ENCODE measurements at regions not wholly inside any gene's neighbourhood (a gene's known extent, or its start where the extent isn't known, plus 50 kb on each side); places are given as distances from the start of the nearest gene placed in this dataset.
"Not testable (repeated sequence)": the region's sequence is repeated elsewhere in the genome, so short reads cannot be mapped to it uniquely, and the experiment has no call there.

DNA sequence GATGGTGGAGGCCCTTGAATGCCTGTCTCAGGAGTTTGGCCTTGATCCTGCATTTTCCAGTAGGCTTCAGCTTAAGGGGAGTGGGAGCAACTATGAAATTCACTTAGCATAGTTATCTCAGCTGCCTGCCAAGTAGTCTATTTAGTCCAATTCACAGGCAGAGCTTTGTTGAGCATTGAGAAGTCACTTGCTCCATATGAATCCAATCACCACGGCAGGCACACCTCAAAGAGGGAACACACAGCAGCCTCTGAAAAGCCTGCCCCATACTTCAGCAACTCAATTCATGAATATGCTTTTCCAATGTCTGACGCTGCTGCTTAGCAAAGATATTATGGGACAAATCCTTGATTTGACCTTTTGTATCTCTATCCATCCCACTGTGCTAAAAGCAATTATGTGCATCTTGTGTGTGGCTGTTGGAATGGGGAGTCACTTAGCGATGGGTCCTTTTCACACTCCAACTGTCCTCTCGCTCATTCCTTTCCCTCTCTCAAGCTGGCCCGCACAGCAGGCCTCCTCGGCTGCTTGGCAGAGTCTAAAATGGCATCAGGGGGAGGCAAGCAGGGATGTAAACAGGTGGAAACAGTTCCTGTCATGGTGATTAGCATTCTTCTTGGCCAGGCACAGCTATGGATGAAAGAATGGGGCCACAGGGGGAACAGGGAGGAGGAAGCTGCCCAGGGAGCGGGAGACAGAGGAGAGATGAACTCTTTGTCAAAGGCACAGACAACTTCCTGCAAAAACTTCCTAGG lies 56.0 kb upstream of the LRPPRC start:
- DNase-seq (ENCODE audit: low read depth), result no peak

DNA sequence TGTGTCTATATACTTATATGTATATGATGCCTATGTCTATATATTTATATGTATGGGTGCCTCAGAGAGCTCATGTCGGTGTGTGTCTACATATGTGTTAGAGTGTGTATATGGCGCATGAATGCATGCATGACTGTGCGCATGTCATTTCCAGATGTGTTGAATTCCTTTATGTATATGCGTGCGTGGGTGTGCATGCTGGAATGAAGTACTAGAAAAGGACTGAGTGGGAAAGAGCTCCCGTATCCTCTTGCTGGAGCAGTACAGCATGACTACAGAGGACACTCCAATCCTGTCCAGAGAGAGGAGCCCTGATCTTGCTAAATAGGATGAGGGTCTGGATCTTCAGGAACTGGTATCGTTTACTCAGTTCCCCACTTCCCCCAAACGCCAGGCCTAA lies 56.8 kb upstream of the LRPPRC start:
- DNase-seq (ENCODE audit: low read depth), result no peak

DNA sequence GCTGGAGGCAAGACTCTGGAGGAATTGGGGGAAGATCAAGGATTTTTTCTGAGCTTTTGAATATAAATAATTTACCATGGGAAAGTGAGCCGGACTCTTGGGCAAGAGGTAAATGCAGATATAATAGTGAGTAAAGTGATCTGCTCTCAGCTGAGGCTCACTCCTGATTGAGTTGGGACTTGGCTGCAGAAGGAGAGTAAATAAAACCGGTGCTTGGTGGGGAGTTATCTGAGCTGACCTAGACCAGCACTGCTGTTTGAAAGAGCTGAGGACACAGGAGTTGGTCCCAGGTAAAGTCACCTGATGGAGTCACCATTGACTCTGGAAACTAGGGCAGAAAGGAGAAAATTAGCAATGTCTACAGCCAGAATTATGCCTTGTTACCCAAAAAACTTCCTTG lies 57.3 kb upstream of the LRPPRC start:
- DNase-seq (ENCODE audit: low read depth), result no peak

DNA sequence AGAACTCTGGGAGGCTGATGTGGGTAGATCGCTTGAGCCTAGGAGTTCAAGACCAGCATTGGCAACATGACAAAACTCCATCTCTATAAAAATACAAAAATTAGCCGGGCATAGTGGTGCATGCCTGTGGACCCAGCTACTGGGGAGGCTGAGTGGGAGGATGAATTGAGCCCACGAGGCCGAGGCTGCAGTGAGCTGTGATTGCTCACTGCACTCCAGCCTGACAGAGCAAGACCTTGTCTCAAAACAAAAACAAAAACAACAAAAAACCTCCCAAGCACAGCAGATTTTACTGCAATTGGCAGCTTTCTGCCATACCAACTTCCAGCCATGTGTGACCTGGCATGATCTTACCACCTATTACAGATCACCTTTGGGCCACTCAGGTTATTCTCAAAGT lies 57.7 kb upstream of the LRPPRC start:
- no peak for DNase-seq (ENCODE audit: low read depth)

DNA sequence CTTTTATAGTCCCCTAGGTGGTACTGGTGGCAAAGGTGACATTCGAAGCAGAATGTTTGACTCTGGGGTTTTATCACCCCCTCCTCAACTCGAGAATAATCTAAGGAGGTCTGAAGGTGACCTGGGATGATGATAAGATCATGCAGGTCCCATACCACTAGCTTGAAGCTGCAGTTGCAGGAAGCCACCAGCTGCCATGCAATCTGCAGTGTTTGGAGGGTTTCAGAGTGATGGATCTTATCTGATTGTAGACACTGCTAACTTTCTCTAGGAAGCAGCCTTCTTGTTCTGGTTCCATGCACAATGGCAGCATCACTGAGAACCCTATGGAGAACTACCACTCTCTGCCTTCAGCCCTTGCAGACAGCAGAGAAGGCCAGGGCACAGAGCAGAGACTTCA lies 59.4 kb upstream of the LRPPRC start:
- DNase-seq (ENCODE audit: low read depth), result no peak

DNA sequence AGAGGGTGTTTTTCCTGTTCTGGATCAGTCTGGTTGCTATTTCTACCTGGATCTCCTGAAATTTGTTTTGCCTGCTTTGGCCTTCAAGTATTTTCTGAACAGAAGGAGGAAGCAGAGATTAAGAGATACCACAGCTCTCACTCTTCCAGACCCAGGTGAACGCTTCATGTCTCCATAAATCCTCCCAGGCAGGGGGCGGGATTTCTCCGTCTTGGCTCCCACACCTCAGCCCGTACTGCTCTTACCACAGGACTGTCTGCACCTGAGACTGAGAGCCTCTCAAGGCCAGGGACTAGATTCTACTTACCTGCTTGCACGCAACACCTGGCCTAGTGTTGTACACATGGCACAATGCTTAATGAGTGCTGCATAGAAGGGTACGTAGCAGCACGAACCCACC lies 59.9 kb upstream of the LRPPRC start:
- DNase-seq (ENCODE audit: low read depth), result no peak

DNA sequence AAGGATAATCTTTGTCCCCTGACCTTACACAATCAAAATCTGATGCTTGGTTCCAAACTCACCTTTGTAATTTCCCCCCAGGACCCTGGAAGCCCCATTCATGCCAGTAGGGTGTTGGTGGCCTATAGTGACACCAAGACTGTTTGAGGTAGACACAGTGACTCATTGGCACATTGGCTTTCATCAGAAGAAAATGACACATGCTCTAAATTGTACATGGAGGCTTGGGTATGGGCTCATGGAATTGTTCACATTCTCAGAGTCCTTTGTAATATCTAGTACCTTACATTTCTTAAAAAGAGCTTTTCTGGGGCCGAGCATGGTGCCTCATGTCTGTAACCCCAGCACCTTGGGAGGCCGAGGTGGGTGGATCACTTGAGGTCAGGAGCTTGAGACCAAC lies 61.2 kb upstream of the LRPPRC start:
- DNase-seq (ENCODE audit: low read depth), result no peak

DNA sequence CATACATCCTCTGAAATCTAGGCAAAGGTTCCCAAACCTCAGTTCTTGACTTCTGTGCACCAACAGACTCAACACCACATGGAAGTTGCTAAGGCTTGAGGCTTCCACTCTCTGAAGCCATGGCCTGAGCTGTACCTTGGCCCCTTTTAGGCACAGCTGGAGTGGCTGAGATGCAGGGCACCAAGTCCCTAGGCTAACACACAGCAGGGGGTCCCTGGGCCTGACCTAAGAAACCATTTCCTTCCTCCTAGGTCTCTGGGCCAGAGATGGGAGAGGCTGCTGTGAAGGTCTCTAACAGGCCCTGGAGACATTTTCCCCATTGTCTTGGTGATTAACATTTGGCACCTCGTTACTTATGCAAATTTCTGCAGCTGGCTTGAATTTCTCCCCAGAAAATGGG lies 64.5 kb upstream of the LRPPRC start:
- DNase-seq (ENCODE audit: low read depth), result not testable (repeated sequence)

DNA sequence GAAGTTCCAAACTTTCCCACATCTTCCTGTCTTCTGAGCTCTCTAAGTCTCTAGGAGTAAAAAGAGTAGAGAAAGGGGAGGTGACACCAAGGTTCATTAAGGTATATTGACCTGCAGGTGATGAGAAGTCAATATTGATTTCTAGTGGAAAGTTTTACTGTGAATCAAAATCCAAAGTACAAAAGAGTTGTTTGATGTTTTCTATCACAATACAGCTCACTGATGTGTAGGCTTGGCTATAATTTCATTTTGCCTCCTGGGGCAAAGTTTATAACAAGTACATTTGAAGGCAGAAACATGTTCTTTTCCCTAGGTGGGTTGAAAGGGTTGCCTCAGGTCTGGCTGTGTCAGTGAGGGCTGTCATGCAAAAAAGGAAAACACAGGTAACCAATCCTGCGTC lies 65.2 kb upstream of the LRPPRC start:
- DNase-seq (ENCODE audit: low read depth), result no peak

DNA sequence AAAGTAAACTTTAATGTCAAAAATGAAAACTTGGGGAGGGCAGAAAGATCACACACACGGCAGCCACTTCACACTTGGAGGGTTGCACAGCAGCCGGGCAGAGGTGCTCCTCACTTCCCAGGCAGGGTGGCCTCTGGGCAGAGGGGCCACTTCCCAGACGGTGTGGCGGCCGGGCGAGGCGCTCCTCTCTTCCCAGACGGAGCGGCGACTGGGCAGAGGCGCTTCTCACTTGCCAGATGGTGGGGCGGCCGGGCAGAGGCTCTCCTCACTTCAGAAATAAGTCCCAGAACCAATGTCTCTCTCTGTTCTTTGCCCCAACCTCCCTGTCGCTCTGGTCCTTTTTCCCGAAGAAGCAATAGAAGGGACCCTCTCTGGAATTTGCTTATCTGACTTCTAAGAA lies 65.7 kb upstream of the LRPPRC start:
- no peak for DNase-seq (ENCODE audit: low read depth)

DNA sequence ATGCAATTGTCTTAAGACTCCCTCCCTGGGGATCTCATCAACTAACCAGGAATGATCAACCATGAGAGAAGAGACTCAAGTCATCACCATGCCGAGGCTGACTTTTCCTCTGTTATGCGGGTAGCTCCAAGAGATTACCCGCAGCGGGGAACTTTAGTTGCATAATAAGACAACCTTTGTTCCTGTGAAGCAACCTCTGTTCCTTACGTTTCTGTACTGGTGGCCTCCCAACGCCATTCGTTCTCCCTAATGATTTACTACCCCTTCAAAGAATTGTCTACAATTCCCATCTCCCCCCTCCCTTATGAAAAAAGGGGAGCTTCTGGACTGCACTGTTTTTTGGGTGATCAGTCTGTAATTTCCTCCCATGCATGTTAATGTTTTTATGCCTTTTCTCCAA lies 66.1 kb upstream of the LRPPRC start:
- DNase-seq (ENCODE audit: low read depth), result no peak

DNA sequence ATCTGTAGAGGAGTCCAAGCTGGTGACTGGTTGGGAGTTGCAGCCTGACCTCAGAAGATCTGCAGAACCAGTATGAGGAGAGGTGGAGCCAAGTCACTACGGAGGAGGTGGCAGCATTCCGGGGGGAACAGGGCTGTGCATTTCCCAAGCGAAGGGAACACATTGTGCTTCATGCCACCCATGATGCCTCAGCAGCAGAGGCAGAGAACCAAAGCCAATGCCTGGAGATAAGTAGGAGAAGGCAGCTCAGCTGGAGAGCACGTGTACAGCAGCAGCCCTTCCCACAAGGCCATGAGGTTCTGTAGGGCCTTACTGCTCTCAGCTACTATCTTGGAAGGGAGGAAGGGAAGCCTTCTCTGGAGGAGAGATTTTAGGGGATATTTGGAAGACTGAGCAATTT lies 67.2 kb upstream of the LRPPRC start:
- no peak for DNase-seq (ENCODE audit: low read depth)

DNA sequence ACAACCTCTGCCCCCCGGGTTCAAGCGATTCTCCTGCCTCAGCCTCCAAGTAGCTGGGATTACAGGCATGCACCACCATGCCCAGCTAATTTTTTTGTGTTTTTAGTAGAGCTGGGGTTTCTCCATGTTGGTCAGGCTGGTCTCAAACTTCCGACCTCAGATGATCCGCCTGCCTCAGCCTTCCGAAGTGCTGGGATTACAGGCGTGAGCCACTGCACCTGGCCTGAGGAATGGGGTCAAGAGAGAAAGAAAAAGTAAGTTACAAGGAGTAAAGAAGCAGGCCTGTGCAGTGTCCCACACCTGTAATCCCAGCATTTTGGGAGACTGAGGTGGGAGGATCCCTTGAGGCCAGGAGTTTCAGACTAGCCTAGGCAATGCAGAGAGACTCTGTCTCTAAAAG lies 68.5 kb upstream of the LRPPRC start:
- not testable (repeated sequence) for DNase-seq (ENCODE audit: low read depth)

DNA sequence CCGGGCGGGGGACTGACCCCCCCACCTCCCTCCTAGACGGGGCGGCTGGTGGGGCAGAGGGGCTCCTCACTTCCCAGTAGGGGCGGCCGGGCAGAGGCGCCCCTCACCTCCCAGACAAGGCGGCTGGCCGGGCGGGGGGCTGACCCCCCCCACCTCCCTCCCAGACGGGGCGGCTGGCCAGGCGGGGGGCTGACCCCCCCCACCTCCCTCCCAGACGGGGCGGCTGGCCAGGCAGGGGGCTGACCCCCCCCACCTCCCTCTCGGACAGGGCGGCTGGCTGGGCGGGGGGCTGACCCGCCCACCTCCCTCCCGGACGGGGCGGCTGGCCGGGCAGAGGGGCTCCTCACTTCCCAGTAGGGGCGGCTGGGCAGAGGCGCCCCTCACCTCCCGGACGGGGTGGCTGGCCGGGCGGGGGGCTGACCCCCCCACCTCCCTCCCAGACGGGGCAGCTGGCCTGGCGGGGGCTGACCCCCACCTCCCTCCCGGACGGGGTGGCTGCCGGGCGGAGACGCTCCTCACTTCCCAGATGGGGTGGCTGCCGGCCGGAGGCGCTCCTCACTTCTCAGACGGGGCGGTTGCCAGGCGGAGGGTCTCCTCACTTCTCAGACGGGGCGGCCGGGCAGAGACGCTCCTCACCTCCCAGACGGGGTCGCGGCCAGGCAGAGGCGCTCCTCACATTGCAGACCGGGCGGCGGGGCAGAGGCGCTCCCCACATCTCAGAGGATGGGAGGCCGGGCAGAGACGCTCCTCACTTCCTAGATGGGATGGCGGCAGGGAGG lies 71.4 kb upstream of the LRPPRC start:
- not testable (repeated sequence) for DNase-seq (ENCODE audit: low read depth)

DNA sequence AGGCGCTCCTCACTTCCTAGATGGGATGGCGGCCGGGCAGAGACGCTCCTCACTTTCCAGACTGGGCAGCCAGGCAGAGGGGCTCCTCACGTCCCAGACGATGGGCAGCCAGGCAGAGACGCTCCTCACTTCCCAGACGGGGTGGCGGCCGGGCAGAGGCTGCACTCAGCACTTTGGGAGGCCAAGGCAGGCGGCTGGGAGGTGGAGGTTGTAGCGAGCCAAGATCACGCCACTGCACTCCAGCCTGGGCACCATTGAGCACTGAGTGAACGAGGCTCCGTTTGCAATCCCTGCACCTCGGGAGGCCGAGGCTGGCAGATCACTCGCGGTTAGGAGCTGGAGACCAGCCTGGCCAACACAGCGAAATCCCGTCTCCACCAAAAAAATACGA lies 72.0 kb upstream of the LRPPRC start:
- DNase-seq (ENCODE audit: low read depth), result not testable (repeated sequence)

DNA sequence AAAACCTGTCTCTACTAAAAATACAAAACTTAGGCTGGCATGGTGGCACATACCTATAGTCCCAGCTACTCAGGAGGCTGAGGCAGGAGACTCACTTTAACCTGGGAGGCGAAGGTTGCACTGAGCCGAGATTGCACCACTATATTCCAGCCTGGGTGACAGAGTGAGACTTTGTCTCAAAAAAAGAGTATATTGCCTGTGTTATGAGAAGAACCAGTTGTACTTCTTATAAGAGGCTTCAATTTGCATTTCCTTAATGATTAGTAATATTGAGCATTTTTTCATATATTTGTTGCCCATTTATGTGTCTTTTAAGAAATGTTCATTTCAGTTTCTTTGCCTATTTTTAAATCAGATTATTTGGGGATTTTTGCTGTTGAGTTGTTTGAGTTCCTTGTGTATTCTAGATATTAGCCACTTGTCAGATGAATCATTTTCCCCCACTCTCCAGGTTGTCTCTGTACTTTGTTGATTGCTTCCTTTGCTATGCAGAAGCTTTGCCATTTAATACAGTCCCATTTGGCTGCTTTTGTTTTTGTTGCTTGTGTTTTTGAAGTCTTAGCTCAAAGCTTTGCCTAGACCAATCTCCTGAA lies 75.8 kb upstream of the LRPPRC start:
- DNase-seq (ENCODE audit: low read depth), result no peak

DNA sequence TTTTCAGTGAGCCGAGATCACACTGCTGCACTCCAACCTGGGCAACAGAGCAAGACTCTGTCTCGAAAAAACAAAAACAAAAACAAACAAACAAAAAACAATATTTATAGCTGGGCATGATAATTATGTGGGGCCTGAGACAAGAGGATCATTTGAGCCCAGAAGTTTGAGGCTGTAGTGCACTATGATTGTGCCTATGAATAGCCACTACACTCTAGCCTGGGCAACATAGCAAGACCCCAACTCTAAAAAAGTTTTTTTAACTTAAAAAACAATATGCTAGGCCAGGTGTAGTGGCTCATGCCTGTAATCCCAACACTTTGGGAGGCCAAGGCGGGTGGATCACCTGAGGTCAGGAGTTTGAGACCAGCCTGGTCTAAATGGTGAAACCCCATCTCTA lies 77.9 kb upstream of the LRPPRC start:
- not testable (repeated sequence) for DNase-seq (ENCODE audit: low read depth)

DNA sequence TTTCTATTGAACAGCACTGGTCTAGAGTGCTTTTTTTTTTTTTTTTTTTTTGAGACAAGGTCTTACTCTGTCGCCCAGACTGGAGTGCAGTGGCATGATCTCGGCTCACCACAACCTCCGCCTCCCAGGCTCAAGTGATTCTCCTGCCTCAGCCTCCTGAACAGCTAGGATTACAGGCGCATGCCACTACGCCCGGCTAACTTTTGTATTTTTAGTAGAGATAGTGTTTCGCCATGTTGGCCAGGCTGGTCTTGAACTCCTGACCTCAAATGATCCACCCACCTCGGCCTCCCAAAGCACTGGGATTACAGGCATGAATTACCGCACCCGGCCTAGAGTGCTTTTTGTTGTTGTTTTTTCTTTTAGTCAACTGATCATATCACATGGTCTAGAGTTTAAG lies 79.0 kb upstream of the LRPPRC start:
- DNase-seq (ENCODE audit: low read depth), result not testable (repeated sequence)

DNA sequence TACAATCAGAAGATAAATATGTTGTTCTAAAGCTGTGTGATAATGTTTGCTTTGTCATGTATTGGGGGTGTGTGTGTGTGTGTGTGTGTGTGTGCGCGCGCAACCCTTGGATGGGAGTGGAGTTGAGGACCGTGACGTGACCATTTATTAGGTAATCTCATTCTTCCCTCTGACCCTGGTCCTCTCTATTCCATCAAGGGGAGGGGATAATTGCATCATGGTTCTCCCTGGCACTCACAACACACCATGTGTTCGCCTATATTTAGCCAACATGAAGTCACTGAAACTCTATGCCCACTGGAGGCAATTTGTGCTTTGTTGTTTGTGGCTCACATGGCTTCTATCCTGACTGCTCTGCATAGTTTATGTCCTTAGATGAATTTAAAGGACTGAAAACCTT lies 79.8 kb upstream of the LRPPRC start:
- DNase-seq (ENCODE audit: low read depth), result peak; percentile 45

DNA sequence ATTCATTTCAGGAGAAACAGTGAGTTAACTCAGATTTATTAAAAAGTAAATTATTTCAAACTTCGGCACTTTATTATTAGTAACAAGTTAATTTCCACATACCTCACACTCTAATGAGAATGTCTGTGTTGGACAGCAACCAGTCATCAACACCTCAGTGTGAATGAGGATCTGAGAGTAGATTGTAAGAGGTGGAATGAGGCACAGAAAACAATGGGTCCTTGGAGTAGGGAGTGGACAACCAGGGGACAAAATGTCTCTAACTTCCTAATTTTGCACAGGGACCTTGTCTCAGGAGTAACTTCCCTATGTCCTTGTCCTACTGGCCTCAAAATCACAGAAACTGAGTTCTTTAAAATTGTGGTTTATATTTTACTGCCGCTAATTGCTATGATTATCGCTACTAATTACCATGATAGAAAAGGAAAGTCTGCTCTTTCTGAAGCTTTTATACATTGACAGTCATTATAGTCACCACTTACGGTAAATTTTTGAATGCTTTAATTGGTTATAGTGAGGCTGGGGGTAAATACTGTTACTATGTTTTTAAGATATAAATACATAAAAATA lies 82.2 kb upstream of the LRPPRC start:
- DNase-seq (ENCODE audit: low read depth), result no peak

DNA sequence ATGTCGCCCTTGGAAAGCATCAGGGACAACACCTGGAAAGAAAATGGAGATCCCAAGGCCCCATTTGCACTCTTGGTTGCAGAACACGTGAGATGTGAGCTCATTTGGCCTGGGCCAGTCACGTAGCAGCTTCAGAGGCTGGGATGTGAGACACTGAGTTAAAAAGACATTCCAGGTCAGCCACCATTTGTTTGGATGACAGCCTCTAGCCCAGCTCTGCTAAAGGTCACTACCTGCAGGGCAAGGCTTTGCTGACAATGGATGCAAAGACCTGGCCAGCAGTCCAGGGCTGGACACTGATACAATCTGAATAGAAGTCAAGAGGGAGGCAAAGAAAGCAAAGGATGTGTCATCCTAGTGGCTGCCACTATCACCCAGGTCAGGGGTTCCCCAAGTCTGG lies 83.9 kb upstream of the LRPPRC start:
- no peak for DNase-seq (ENCODE audit: low read depth)

DNA sequence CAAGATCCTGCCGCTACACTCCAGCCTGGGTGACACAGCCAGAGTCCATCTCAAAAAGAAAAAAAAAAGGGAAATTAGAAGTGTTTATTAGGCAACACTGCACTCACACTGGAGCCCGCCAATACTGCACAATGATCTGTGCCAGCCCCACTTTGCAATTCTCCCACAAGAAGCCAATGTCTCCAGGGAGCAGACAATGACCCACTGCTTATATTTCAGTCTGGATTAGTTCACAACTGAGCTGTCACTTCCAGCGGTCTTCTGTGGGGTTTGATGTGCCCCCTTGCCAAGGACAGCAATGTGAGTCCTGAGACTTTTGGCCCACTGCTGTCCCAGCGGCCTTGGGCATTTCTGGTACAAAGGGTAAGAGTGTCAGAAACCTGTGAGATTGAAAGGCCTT lies 85.6 kb upstream of the PPM1B start:
- no peak for DNase-seq (ENCODE audit: low read depth)

DNA sequence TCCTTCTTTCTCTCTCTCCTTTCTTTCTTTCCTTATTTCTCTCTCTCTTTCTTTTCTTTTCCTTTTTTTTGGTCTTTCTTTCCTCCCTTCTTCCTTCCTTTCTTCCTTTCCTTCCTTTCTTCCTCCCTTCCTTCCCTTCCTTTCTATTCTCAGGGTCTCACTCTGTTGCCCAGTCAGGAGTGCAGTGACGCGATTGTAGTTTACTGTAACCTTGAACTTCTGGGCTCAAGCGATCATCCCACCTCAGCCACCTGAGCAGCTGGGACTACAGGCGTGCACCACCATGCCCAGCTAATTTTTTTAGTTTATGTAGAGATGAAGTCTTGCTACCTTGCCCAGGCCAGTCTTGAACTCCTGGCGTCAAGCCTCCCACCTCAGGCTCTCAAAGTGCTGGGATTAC lies 83.8 kb upstream of the PPM1B start:
- no peak for DNase-seq (ENCODE audit: low read depth)
